Effector memory CD4-positive, alpha-beta T cell (primary cell): ENCODE measurements at regions not wholly inside any gene's neighbourhood (a gene's known extent, or its start where the extent isn't known, plus 50 kb on each side); places are given as distances from the start of the nearest gene placed in this dataset.

Source experiments
- DNase-seq, 3 donors: peaks; one replicate each; pipeline ENCODE4 v3.0.0-alpha.2; 2020
- H3K27ac ChIP-seq: 2 replicates; pipeline ENCODE4 v1.7.0; 2013; ENCODE audit warnings: mild to moderate bottlenecking, low read length, moderate library complexity; ENCODE audit not compliant: insufficient read depth, poor library complexity, severe bottlenecking
- H3K27me3 ChIP-seq: replicated peaks from 2 replicates; pipeline ENCODE4 v1.7.0; 2013; ENCODE audit warnings: mild to moderate bottlenecking, low read length; ENCODE audit not compliant: insufficient read depth, control insufficient read depth, poor library complexity, severe bottlenecking
- H3K36me3 ChIP-seq: 2 replicates; pipeline ENCODE4 v1.7.0; 2013; ENCODE audit warnings: mild to moderate bottlenecking, low read length, moderate library complexity; ENCODE audit not compliant: control insufficient read depth, insufficient read depth
- H3K4me1 ChIP-seq: 2 replicates; pipeline ENCODE4 v1.7.0; 2013; ENCODE audit warnings: low read length, mild to moderate bottlenecking; ENCODE audit not compliant: control insufficient read depth, insufficient read depth, poor library complexity, severe bottlenecking
- H3K4me3 ChIP-seq: 2 replicates; pipeline ENCODE4 v1.7.0; 2013; ENCODE audit warnings: low read length, low read depth, mild to moderate bottlenecking; ENCODE audit not compliant: insufficient read depth, poor library complexity, severe bottlenecking
- H3K9me3 ChIP-seq: 2 replicates; pipeline ENCODE4 v1.7.0; 2013; ENCODE audit warnings: mild to moderate bottlenecking, low read length, moderate library complexity; ENCODE audit not compliant: control insufficient read depth

GRCh38 chr21:23876925-23877558 is 1730.2 kb downstream of the MRPL39 start:
- Histone ChIP-seq H3K9me3 (no peaks in the 10 kb centered on the region), H3K36me3 (no peaks in the 10 kb centered on the region), H3K27me3 (no peaks in the 10 kb centered on the region)

GRCh38 chr21:23874271-23874670 is 1733.0 kb downstream of the MRPL39 start:
- Histone ChIP-seq H3K27me3 (no peaks in the 10 kb centered on the region), H3K27ac (no peak overlapping the region), H3K4me1 (no peaks in the 10 kb centered on the region), H3K36me3 (no peaks in the 10 kb centered on the region), H3K4me3 (no peak overlapping the region), H3K9me3 (no peaks in the 10 kb centered on the region)
- no peak for DNase-seq

More at GRCh38 chr21:23876925-23877558, 1730.2 kb downstream of the MRPL39 start:
- no peak overlapping the region for H3K27ac ChIP-seq
- no peaks in the 10 kb centered on the region for H3K4me1 ChIP-seq
- H3K4me3 ChIP-seq, result no peak overlapping the region
- no peak for DNase-seq

- no peak for DNase-seq
- no peaks in the 10 kb centered on the region for H3K9me3 ChIP-seq
- H3K4me1 ChIP-seq, result no peaks in the 10 kb centered on the region
- H3K4me3 ChIP-seq, result no peak overlapping the region
- H3K27me3 ChIP-seq, result no peaks in the 10 kb centered on the region
- no peak overlapping the region for H3K27ac ChIP-seq
- H3K36me3 ChIP-seq, result no peaks in the 10 kb centered on the region
Measured at GRCh38 chr21:23861911-23862504, 1745.3 kb downstream of the MRPL39 start.

GRCh38 chr21:23858878-23859277 is 1748.4 kb downstream of the MRPL39 start:
- Histone ChIP-seq H3K4me3 (no peak overlapping the region), H3K27ac (no peak overlapping the region), H3K4me1 (no peaks in the 10 kb centered on the region), H3K36me3 (no peaks in the 10 kb centered on the region), H3K9me3 (no peaks in the 10 kb centered on the region), H3K27me3 (no peaks in the 10 kb centered on the region)
- DNase-seq, result no peak

DNA sequence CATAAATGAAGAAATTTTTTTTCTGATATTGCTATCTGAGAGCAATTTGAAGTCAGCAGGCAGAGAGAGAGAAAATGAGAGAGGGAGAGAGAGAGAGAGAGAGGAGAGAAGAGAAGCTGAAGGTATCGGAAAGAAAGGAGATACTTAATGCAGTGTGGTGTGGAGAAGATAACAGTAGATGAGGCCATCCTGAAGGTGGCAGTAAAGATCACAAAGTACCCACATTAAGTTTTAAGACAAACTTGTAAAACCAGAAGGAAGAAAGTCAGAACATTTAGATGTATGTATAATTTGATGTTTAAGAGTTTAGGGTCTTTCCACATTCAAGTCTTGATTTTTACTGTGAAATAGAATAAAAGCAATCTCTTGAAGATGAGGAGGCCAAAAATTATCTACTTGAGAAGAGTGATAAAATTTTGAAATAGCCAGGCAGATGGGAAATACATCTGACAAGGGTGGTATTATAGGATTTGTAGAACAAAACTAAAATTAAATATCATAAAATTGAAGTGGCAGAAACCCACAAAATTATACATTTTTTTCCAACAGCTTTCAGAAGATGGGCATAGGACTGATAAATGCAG is 1753.4 kb downstream of the MRPL39 start:
- no peaks in the 10 kb centered on the region for H3K9me3 ChIP-seq
- H3K27me3 ChIP-seq, result no peaks in the 10 kb centered on the region
- no peak for DNase-seq
- H3K4me1 ChIP-seq, result no peaks in the 10 kb centered on the region
- H3K36me3 ChIP-seq, result no peaks in the 10 kb centered on the region
- H3K27ac ChIP-seq, result no peak overlapping the region
- no peak overlapping the region for H3K4me3 ChIP-seq

- Histone ChIP-seq H3K9me3 (no peaks in the 10 kb centered on the region), H3K27me3 (no peaks in the 10 kb centered on the region)
- no peak for DNase-seq
Measured at GRCh38 chr21:23837564-23837963, 1769.7 kb downstream of the MRPL39 start.

GRCh38 chr21:23822760-23823159 is 1784.5 kb downstream of the MRPL39 start:
- H3K4me3 ChIP-seq, result no peak overlapping the region
- no peaks in the 10 kb centered on the region for H3K36me3 ChIP-seq
- no peaks in the 10 kb centered on the region for H3K4me1 ChIP-seq
- DNase-seq, result no peak
- H3K9me3 ChIP-seq, result no peaks in the 10 kb centered on the region
- no peaks in the 10 kb centered on the region for H3K27me3 ChIP-seq
- no peak overlapping the region for H3K27ac ChIP-seq

More at GRCh38 chr21:23837564-23837963, 1769.7 kb downstream of the MRPL39 start:
- H3K27ac ChIP-seq, result no peak overlapping the region
- H3K4me3 ChIP-seq, result no peak overlapping the region
- no peaks in the 10 kb centered on the region for H3K4me1 ChIP-seq
- H3K36me3 ChIP-seq, result no peaks in the 10 kb centered on the region

DNA sequence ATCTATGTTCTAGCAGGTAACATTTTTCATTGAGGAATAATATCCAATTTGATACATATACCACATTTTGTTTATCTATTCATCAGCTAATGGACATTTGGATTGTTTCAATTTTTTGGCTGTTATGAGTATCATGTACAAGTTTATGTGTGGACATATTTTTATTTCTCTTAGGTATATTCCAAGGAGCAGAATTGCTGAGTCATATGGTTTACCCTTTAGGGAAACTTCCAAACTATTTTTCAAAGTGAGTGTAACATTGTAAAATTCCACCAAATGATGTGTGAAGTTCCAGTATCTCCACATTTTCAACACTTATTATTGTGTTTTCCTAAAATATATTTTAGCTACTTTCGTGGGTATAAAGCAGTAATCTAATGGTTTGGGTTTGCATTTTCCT is 1789.9 kb downstream of the MRPL39 start:
- DNase-seq, result no peak
- H3K36me3 ChIP-seq, result no peaks in the 10 kb centered on the region
- H3K4me1 ChIP-seq, result no peaks in the 10 kb centered on the region
- no peak overlapping the region for H3K4me3 ChIP-seq
- H3K27me3 ChIP-seq, result no peaks in the 10 kb centered on the region
- no peaks in the 10 kb centered on the region for H3K9me3 ChIP-seq
- H3K27ac ChIP-seq, result no peak overlapping the region

DNA sequence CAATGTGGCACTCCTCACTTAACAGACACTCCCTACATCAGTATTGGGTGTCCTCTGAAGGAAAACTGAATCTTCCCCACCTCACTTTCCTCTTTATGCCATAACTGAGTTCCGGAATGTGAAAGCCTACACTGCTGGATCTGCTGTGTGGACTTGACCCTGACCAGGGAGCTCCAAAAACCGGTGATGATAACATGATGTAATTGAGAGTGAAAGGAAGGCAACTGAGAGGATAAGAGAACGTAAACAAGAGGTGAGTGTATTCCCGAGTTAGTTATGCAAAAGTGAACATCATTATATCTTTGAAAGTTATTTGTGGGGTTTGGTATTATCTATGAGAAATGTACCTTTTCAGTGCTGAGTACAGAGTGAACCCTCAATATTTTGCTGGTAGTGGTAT is 1794.8 kb downstream of the MRPL39 start:
- Histone ChIP-seq H3K27me3 (no peaks in the 10 kb centered on the region), H3K4me1 (no peaks in the 10 kb centered on the region), H3K36me3 (no peaks in the 10 kb centered on the region), H3K9me3 (no peaks in the 10 kb centered on the region), H3K27ac (no peak overlapping the region), H3K4me3 (no peak overlapping the region)
- DNase-seq, result no peak

DNA sequence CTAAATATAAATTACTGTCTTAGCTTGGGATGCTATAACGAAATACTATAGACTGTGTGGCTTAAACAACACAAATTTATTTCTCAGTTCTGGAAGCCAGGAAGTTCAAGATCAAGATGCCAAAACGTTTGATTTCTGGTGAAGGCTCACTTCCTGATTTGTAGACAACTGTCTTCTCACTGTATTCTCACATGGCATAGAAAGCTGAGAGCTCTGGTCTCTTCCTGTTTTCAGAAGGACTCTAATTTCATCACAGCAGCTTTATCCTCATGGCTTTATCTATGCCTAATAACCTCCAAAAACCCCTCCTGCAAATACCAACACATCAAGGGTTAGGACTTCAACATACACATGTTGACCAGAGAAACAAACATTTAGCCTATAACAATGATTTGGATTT is 1795.5 kb downstream of the MRPL39 start:
- Histone ChIP-seq H3K4me3 (no peak overlapping the region), H3K36me3 (no peaks in the 10 kb centered on the region), H3K4me1 (no peaks in the 10 kb centered on the region), H3K9me3 (no peaks in the 10 kb centered on the region), H3K27ac (no peak overlapping the region), H3K27me3 (no peaks in the 10 kb centered on the region)
- DNase-seq, result no peak
